Mesothelial cell of epicardium (in vitro differentiated cells): ENCODE measurements at regions not wholly inside any gene's neighbourhood (a gene's known extent, or its start where the extent isn't known, plus 50 kb on each side); places are given as distances from the start of the nearest gene placed in this dataset.

Experiments used
- DNase-seq, 2 experiments: peaks; one replicate each; pipeline ENCODE4 v3.0.0; 2021; ENCODE audit warnings: low spot score in 2 of 2; ENCODE audit not compliant: unreplicated experiment in 2 of 2
- H3K27ac Mint-ChIP-seq: 2 replicates; pipeline ENCODE4 v1.8.0; 2021; ENCODE audit warnings: mixed read lengths
- H3K27me3 Mint-ChIP-seq: 2 replicates; pipeline ENCODE4 v1.8.0; 2021; ENCODE audit warnings: low read depth, mixed read lengths
- H3K36me3 Mint-ChIP-seq: 2 replicates; pipeline ENCODE4 v1.8.0; 2021; ENCODE audit warnings: mixed read lengths
- H3K4me1 Mint-ChIP-seq: 2 replicates; pipeline ENCODE4 v1.8.0; 2021; ENCODE audit warnings: mixed read lengths
- H3K4me3 Mint-ChIP-seq: 2 replicates; pipeline ENCODE4 v1.8.0; 2021; ENCODE audit warnings: mild to moderate bottlenecking, moderate library complexity, mixed read lengths
- H3K9me3 Mint-ChIP-seq: 2 replicates; pipeline ENCODE4 v1.8.0; 2021; ENCODE audit warnings: mixed read lengths
- CTCF ChIP-seq: fragments of 200-600 bp; sonication (generic); IDR thresholded peaks from one replicate; pipeline ENCODE4 v1.5.0; 2021; ENCODE audit warnings: antibody characterized with exemption; ENCODE audit not compliant: unreplicated experiment

DNA sequence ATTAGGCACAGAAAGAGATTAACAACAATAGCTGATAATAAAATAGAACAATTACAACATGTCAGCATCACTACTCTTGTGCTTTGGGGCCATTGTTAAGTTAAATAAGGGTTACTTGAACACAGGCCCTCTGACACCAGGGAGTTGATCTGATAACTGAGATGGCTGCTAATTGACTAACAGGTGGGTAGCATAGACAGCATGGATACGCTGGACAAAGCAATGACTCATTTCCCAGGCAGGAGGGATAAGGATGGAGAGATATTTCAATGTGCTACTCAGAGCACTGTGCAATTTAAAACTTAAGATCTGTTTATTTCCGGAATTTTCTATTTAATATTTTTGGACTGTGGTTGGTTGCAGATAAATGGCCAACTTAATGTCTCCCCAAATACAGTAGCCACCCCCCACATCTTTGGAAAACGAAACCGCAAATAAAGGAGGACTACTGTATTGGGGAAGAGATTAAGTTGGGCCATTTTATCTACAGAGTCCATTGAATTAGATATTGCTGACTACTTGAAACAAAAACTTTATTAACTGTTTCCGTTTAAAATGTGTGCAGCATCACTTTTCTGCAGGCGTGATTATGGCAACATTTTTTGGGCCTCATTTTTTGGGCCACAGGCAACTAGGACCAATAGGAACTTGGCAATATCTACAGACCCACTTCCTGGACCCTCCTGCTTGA, 200.6 kb upstream of the KLF3 start:
- no peaks in the 10 kb centered on the region for H3K27me3 Mint-ChIP-seq
- H3K27ac Mint-ChIP-seq, result no peak overlapping the region
- TF ChIP-seq CTCF, result no peak
- H3K36me3 Mint-ChIP-seq, result peaks cover 5% of the 10 kb centered on the region
- DNase-seq, result no peak
- peaks cover 11% of the 10 kb centered on the region for H3K9me3 Mint-ChIP-seq
- peaks cover 2% of the 10 kb centered on the region for H3K4me1 Mint-ChIP-seq
- H3K4me3 Mint-ChIP-seq, result no peak overlapping the region

DNA sequence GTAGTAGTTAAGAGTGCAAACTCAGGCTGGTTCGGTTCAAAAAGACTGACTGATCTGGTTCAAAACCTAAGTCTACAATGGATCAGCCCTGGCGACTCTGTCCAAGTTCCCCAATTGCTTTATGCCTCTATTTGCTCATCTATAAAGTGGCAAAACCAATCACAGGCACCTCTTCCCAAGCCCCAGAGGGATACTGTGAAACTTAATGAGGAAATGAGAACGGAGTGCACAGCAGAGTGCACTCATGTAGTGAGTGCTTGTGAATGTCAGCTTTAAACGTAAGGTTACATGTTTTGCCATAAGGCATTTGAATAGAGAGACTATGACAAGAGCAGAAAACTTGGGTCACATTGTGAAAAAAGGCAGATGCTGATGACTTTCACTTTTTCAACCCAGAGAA, 199.7 kb upstream of the KLF3 start:
- Mint-ChIP-seq H3K9me3 (peaks cover 11% of the 10 kb centered on the region), H3K27me3 (no peaks in the 10 kb centered on the region), H3K4me3 (no peak overlapping the region), H3K27ac (no peak overlapping the region), H3K4me1 (peaks cover 5% of the 10 kb centered on the region), H3K36me3 (peaks cover 5% of the 10 kb centered on the region)
- no peak for DNase-seq
- no peak for TF ChIP-seq CTCF

DNA sequence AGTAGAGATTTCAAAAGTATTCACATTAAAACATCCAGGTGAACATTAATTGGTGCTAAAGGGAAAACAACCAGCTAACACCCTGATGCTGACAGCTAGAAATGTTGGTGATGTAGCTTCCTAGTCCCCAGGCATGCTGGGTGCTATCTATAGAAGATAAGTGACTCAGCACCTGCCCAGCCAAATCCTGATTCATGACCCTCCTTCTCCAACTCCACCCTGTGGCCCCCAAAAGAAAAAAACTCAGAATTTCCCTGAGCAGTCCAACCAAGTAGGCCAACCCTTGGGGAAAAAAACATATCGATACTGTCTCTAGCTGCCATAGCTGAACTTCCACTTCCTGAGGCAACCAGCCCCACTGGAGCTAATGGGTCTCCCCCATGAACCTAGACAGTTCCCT, 197.6 kb upstream of the KLF3 start:
- Mint-ChIP-seq H3K27ac (no peak overlapping the region), H3K36me3 (peaks cover 5% of the 10 kb centered on the region), H3K27me3 (no peaks in the 10 kb centered on the region), H3K9me3 (peaks cover 16% of the 10 kb centered on the region), H3K4me3 (no peak overlapping the region), H3K4me1 (peaks cover 5% of the 10 kb centered on the region)
- no peak for TF ChIP-seq CTCF
- DNase-seq, result no peak

- Mint-ChIP-seq H3K4me1 (peaks cover 5% of the 10 kb centered on the region), H3K4me3 (no peak overlapping the region), H3K36me3 (peaks cover 5% of the 10 kb centered on the region), H3K27me3 (no peaks in the 10 kb centered on the region), H3K27ac (no peak overlapping the region), H3K9me3 (peaks cover 16% of the 10 kb centered on the region)
- no peak for DNase-seq
- no peak for TF ChIP-seq CTCF
These were observed 196.7 kb upstream of the KLF3 start for GRCh38 chr4:38467296-38467695.

DNA sequence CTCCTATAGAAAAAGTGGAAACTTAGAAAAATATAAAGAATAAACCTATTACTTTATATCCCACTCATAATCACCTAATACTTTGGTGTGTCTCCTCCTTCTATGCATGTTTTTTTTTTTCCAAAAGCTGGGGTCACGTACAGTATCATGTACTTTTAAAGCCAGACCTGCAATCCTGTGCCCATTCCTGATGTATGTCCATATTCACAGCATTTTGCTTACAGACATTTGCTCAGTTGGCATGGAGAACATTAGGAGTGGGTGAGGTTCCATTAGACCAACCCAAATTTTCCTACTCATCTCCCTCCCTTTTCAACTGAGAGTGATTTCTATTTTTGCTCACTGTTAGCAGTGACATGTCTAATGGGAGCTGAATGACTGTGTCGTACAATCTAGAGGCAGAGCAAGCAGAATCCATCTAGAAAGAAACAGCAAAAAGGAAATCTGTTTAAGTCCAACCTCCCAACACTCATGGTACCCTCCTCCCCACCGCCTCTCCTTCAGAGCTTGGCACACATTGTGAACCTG, 195.6 kb upstream of the KLF3 start:
- no peak for TF ChIP-seq CTCF
- DNase-seq, result no peak
- Mint-ChIP-seq H3K9me3 (peaks cover 16% of the 10 kb centered on the region), H3K27ac (no peak overlapping the region), H3K27me3 (no peaks in the 10 kb centered on the region), H3K4me3 (no peak overlapping the region), H3K4me1 (peaks cover 5% of the 10 kb centered on the region), H3K36me3 (peaks cover 5% of the 10 kb centered on the region)

DNA sequence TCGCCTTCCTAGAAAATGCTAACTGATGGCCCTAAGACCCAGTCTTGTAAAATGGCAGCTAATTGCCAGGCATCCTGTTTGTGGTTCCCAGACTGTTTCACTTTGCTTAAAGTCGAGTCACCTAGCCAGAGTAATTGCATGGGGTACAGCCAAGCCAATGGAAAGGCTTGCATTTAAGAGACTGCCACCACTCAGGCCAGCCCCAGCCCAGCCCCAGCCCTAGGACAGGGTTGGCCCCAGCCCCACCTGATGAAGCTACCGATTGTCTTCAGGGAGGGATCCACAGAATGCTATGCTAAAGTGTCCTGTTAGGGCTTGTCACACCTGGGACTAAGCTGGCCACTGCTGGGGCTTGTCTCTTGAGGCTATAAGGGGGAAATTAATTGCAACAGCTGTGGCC, 194.6 kb upstream of the KLF3 start:
- Mint-ChIP-seq H3K4me1 (peaks cover 5% of the 10 kb centered on the region), H3K36me3 (peaks cover 5% of the 10 kb centered on the region), H3K4me3 (no peak overlapping the region), H3K27me3 (no peaks in the 10 kb centered on the region), H3K9me3 (peaks cover 16% of the 10 kb centered on the region), H3K27ac (no peak overlapping the region)
- DNase-seq, result no peak
- no peak for TF ChIP-seq CTCF
